HPDE6-E6E7 (cell line): ENCODE measurements at regions not wholly inside any gene's neighbourhood (a gene's known extent, or its start where the extent isn't known, plus 50 kb on each side); places are given as distances from the start of the nearest gene placed in this dataset.
"Not testable (repeated sequence)": the region's sequence is repeated elsewhere in the genome, so short reads cannot be mapped to it uniquely, and the experiment has no call there.

Experiments
- DNase-seq: peaks from one replicate; pipeline ENCODE4 v3.0.0; 2011; ENCODE audit warnings: missing footprints; ENCODE audit errors: extremely low spot score

- DNase-seq, result peak; percentile 47
Measured at GRCh38 chr11:129637473-129637872, 178.2 kb upstream of the TMEM45B start.

- DNase-seq, result no peak
Measured at GRCh38 chr11:129637983-129638776, 177.5 kb upstream of the TMEM45B start.

GRCh38 chr11:129639300-129639699 lies 176.3 kb upstream of the TMEM45B start:
- peak; percentile 63 for DNase-seq

- no peak for DNase-seq
Measured at GRCh38 chr11:129640671-129641070, 175.0 kb upstream of the TMEM45B start.

- DNase-seq, result peak; percentile 76
Measured at GRCh38 chr11:129643031-129643721, 172.5 kb upstream of the TMEM45B start.

GRCh38 chr11:129644326-129644725 lies 171.3 kb upstream of the TMEM45B start:
- no peak for DNase-seq

GRCh38 chr11:129645943-129646342 lies 169.7 kb upstream of the TMEM45B start:
- no peak for DNase-seq

- DNase-seq, result not testable (repeated sequence)
Measured at GRCh38 chr11:129650044-129650443, 165.6 kb upstream of the TMEM45B start.

- no peak for DNase-seq
Measured at GRCh38 chr11:129652835-129653234, 162.8 kb upstream of the TMEM45B start.

- no peak for DNase-seq
Measured at GRCh38 chr11:129655247-129655832, 160.3 kb upstream of the TMEM45B start.

- DNase-seq, result no peak
Measured at GRCh38 chr11:129657866-129658525, 157.7 kb upstream of the TMEM45B start.

- no peak for DNase-seq
Measured at GRCh38 chr11:129658526-129658867, 157.2 kb upstream of the TMEM45B start.

GRCh38 chr11:129680907-129681306 lies 134.7 kb upstream of the TMEM45B start:
- no peak for DNase-seq

GRCh38 chr11:129681344-129682114 lies 134.1 kb upstream of the TMEM45B start:
- no peak for DNase-seq

GRCh38 chr11:129686269-129686668 lies 129.4 kb upstream of the TMEM45B start:
- DNase-seq, result no peak

GRCh38 chr11:129691142-129691541 lies 124.5 kb upstream of the TMEM45B start:
- DNase-seq, result no peak

- DNase-seq, result no peak
Measured at GRCh38 chr11:129694538-129694937, 121.1 kb upstream of the TMEM45B start.

- DNase-seq, result no peak
Measured at GRCh38 chr11:129694966-129695365, 120.7 kb upstream of the TMEM45B start.

- no peak for DNase-seq
Measured at GRCh38 chr11:129695571-129696308, 119.9 kb upstream of the TMEM45B start.

- no peak for DNase-seq
Measured at GRCh38 chr11:129696309-129696989, 119.2 kb upstream of the TMEM45B start.
